Ammon's horn (tissue), 1 donor: ENCODE measurements at regions not wholly inside any gene's neighbourhood (a gene's known extent, or its start where the extent isn't known, plus 50 kb on each side); places are given as distances from the start of the nearest gene placed in this dataset.
"Not testable (repeated sequence)": the region's sequence is repeated elsewhere in the genome, so short reads cannot be mapped to it uniquely, and the experiment has no call there.

Source experiments
- DNase-seq: peaks from one replicate; pipeline ENCODE4 v3.0.0-alpha.2; 2016; ENCODE audit warnings: low spot score

- not testable (repeated sequence) for DNase-seq
These were observed 277.9 kb downstream of the LPIN1 start for GRCh38 chr2:12024197-12024907.

DNA sequence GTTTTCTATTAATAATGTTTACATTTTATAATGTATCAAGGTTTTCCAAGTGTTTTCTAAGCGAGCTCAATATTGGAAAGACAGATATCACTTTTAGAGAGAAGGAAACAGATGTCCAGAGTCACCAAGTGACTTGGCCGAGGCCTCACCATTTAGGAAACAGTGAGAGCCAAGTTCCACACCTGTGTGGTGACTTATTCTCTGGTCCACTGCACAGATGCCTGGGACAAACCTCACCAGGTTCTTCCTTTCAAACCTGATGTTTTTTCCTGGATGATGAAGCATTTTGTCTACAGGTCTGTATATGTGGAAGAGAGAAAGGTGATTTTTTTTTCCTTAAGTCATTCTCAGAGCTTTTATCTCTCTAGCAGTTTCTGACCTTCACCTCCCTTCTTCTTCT lies 280.7 kb downstream of the LPIN1 start:
- DNase-seq = no peak

DNA sequence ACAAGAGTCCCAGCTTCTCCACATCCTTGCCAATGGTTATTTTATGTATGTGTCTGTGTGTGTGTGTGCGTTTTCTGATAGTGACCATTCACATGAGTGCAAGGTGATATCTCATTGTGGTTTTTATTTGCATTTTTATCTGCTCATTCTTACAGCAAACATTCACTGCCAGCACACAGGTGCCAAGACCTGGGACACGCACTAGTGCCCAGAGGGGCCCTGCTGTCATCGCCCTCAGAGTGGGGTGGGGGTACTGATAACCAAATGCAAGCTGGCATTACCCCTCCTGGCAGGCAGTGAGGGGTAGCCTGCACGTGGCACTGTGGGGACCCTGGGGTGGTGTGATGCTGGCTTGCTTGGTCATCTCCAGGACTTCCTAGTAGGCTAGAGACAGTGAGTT lies 285.4 kb downstream of the LPIN1 start:
- no peak for DNase-seq

- no peak for DNase-seq
These were observed 286.0 kb downstream of the LPIN1 start for GRCh38 chr2:12032398-12032797.

DNA sequence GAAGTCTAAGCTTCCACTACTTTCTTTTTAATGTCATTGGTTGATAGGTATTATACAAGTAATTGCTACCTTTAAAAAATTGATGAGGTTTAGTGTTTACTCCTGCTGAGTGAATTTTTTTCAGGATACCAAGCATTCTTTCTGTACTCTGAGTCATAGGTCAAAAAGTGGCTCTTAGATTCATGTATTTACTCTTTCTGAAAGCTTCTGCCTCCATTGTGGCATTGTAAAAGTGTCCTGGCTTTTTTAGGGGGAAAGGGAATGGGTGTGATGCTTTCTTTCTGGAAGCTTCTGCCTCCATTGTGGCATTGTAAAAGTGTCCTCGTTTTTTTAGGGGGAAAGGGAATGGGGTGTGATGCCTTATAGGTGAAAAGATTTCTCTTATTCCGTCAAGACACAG lies 286.5 kb downstream of the LPIN1 start:
- no peak for DNase-seq

DNA sequence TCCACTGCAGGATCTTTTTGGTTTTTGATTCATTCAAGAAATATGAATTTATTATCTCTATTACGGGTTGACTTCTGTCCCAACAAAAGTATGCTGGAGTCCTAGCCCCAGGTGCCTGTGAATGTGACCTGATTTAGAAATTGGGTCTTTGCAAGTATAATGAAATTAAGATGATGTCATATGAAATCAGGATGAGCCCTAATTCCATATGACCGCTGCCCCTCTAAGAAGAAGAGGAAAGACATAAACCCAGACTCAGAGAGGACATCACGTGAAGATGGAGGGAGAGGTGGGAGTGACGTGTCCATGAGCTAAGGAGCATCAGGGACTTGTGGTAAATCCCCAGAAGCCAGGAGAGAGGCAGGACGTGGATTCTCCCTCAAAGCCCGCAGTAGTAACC lies 287.1 kb downstream of the LPIN1 start:
- DNase-seq = no peak

GRCh38 chr2:12034382-12034781 lies 287.9 kb downstream of the LPIN1 start:
- no peak for DNase-seq

GRCh38 chr2:12035029-12035720 lies 288.7 kb downstream of the LPIN1 start:
- no peak for DNase-seq

- DNase-seq = no peak
These were observed 289.7 kb downstream of the LPIN1 start for GRCh38 chr2:12035956-12036639.

- DNase-seq = no peak
These were observed 290.2 kb downstream of the LPIN1 start for GRCh38 chr2:12036640-12036983.

- DNase-seq = no peak
These were observed 290.9 kb downstream of the LPIN1 start for GRCh38 chr2:12037301-12037700.

- DNase-seq = no peak
These were observed 294.8 kb downstream of the LPIN1 start for GRCh38 chr2:12041236-12041635.

GRCh38 chr2:12043131-12043530 lies 296.7 kb downstream of the LPIN1 start:
- no peak for DNase-seq

DNA sequence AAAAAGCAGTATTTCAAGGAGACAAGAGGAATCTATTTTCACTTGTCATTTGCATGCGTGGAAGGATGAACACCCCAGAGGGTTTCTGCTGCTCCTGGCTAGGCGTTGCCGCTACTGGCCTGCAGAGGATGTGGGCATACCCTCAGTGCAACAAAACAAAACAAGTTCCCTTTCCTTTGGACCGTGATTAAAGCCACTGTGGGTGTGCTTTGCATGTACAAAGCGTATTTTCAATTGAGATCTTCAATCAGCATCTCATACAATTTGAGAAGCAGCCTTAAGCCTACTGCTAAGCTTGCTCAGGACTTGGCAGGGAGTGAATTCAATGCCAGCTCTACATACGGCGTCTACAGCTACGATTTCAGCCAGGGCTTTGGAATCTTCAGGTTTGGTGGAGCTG lies 298.4 kb downstream of the LPIN1 start:
- no peak for DNase-seq

- DNase-seq = no peak
These were observed 299.4 kb downstream of the LPIN1 start for GRCh38 chr2:12045864-12046291.

DNA sequence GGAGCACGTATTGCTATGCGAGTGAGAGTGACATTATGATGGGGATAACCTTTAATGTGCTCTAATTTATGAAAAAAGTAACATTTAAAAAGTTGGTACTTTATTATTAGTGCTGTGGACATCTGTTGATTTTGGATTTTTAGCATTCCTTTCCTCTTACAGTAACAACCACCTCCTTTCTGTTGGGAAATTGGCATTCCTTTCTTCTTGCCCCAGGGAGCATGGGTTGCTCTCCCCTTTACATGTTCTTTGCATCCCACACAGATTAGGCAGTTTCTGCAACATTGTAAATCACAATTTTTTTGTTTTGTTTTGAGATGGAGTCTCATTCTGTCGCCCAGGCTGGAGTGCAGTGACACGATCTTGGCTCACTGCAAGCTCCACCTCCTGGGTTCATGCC lies 300.2 kb downstream of the LPIN1 start:
- no peak for DNase-seq

GRCh38 chr2:12047761-12048160 lies 301.3 kb downstream of the LPIN1 start:
- no peak for DNase-seq

GRCh38 chr2:12048550-12048949 lies 302.1 kb downstream of the LPIN1 start:
- no peak for DNase-seq

DNA sequence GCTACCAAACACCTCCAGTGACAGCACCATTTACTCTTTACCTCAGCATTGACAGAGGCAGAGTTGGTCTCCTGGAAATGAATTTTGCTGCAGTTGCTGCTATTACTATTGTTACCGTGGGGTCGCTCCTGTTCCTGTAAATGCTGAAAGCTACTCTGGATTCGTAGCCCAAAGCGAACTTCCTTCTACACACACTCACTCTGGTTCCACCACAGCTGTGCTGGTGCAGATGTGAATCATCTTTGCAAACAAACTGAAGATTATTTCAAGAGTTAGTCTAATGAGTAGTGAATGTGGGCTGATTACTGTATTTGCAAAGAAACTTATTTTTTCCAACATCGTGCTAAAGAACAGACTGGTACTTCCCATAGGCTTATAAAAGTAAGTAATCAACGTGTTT lies 304.0 kb downstream of the LPIN1 start:
- no peak for DNase-seq

DNA sequence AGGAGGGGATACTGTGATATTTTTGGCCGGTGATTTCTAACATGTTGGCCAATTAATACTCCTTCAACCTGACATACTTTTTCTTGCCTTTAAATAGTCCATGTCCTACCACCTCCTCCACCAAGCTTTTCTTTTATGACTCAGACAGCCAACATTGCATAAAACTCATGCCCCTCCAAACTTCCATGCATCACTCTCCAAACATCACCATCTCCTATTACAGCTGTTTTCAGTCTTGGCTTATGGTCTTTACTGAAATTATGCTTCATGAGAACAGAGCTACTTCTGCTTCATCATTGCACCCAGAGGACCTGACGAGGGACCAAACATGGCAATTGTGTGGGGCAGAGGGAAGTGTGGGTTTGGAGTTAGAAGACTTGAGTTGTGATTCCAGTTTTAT lies 305.4 kb downstream of the LPIN1 start:
- DNase-seq = no peak

- DNase-seq = no peak
These were observed 306.4 kb downstream of the LPIN1 start for GRCh38 chr2:12052796-12053195.

DNA sequence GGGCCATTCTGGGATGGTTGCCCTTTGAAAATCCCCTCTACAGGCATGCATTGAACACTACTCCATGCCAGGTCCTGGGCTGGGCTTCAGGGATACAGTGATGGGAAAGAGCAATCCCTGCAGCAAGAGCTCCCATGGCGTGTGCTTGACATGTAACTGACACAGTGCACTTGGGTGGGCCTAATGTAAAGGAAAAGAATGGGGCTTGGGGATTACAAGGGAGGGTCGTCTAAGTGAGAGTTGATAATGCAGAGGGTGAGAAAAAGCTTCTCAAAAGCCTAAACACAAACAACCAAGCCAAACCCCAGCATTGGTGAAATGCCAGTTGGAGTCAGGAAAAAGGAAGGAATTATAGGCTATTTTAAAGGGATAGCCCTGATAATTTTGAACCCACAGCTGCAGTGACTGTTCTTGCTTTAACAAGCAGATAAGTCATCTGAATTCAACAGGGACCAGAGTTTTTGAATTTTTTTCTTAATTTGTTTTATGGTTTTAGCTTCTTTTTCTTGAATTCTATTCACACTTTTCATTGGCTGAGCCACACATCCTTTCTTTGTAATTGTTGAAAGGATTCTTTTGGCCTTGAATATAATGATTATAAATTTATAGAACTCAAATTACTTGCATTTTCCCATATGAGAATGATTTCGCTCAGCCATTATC lies 308.7 kb downstream of the LPIN1 start:
- no peak for DNase-seq
